ENCODE measurements at regions not wholly inside any gene's neighbourhood (a gene's known extent, or its start where the extent isn't known, plus 50 kb on each side); places are given as distances from the start of the nearest gene placed in this dataset.
"Not testable (repeated sequence)": the region's sequence is repeated elsewhere in the genome, so short reads cannot be mapped to it uniquely, and the experiment has no call there.

- no peak for DNase-seq (ENCODE audit: low read depth)
Observed at GRCh38 chr22:47366026-47366767, 603.7 kb downstream of the TBC1D22A start.

- DNase-seq (ENCODE audit: low read depth): no peak
Observed at GRCh38 chr22:47361247-47361646, 598.8 kb downstream of the TBC1D22A start.

- no peak for DNase-seq (ENCODE audit: low read depth)
Observed at GRCh38 chr22:47357493-47357892, 595.0 kb downstream of the TBC1D22A start.

DNA sequence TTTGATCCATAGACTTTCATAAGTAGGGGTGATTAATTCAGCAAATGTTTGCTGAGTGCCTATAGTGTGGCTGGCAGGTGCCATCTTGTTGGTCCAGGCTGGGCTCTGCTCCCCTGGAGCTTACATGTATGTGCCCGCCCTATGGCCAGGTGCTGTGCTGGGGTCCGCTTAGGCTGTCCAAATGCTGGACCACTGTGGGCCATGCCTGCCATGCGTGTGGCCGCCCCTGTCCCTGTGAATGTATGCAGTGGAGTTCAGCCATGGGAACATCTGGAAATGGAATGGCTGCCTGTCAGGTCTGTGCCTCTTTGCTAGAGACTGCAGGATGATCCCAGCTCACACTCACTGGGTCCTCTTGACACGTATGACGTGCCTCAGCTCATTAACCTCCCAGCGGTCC lies 594.6 kb downstream of the TBC1D22A start:
- no peak for DNase-seq (ENCODE audit: low read depth)

DNA sequence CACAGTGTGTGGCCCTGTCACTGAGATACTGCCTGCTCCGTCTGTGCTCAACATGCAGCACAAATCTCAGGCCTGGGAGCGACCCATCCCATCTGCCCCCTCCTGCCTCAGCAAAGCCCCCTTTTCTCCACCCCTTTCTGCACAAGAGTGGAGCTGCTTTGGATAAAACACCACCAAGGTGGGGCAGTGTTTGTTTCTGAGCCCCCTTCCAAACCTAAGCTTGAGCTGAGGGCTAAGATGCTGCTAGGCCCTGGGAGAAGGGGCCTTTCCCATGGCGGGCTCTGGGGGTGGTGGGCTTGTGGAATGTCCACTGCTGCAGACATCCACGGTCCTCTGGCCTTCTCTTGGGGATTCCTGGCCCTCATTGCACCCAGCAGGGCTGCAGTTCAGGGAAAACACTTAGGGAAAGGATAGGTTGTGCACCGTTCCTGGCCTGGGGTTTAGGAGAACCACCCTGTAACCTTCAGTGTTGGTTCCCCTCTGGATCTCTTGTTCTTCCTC lies 594.1 kb downstream of the TBC1D22A start:
- DNase-seq (ENCODE audit: low read depth): no peak

- no peak for DNase-seq (ENCODE audit: low read depth)
Observed at GRCh38 chr22:47355776-47356510, 593.5 kb downstream of the TBC1D22A start.

- DNase-seq (ENCODE audit: low read depth): no peak
Observed at GRCh38 chr22:47355388-47355725, 592.9 kb downstream of the TBC1D22A start.

GRCh38 chr22:47354668-47355387 lies 592.4 kb downstream of the TBC1D22A start:
- no peak for DNase-seq (ENCODE audit: low read depth)

- DNase-seq (ENCODE audit: low read depth): no peak
Observed at GRCh38 chr22:47352920-47353700, 590.7 kb downstream of the TBC1D22A start.

DNA sequence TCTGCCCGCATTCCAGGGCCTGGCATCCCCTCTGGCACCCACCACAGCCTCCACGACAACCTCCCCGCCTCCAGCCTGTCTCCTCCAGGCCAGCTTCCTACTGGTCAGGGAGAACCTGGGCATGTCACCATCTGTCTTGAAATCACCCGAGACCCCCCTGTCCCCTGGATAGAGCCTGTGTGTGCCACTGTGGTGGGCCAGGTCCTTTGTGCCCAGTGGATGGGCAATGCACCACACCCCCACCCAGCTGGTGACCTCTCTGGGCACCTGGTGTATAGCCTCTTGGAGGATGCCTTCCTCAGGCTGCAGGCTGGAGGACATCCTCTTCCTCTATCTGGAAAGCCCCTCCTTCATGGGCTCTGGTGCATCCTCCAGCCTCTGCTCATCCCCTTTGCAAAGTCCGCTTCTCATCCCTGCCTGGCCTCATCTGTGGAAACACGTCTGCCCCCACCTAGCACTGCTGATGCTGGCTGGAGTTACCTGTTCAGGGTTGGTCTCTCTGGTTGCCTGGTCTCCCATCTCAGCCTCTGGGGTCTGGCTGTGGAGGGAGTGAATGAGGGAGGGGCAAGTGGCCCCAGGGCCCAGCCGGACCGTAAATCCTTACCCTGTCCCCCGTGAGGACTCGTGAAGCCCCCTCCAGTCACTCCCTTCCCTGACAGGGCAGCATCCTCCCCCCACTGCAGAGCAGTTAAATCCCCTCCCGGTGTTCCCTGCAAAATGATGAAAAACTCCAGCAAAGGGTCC lies 589.6 kb downstream of the TBC1D22A start:
- no peak for DNase-seq (ENCODE audit: low read depth)

DNA sequence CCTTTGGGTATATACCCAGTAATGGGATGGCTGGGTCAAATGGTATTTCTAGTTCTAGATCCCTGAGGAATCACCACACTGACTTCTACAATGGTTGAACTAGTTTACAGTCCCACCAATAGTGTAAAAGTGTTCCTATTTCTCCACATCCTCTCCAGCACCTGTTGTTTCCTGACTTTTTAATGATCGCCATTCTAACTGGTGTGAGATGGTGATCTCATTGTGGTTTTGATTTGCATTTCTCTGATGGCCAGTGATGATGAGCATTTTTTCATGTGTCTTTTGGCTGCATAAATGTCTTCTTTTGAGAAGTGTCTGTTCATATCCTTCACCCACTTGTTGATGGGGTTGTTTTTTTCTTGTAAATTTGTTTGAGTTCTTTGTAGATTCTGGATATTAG lies 583.8 kb downstream of the TBC1D22A start:
- DNase-seq (ENCODE audit: low read depth): not testable (repeated sequence)

DNA sequence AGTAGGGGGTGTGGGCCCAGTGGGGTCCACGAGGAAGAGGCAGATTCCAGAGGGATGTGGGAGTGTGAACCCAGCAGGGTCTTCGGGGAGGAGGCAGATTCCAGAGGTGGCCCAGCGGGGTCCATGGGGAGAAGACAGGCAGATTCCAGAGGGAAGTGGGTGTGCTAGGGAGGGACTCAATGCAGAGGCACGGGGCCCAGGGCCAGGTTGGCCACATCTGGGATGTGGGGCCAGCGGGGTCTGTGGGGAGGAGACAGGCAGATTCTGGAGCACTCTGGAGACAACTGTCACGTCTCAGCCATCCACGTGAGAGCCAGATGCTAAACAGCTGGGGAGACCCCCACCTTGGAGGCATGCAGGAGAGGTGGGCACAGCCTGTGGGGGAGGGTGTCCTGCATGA lies 582.6 kb downstream of the TBC1D22A start:
- no peak for DNase-seq (ENCODE audit: low read depth)

GRCh38 chr22:47344414-47344813 lies 582.0 kb downstream of the TBC1D22A start:
- no peak for DNase-seq (ENCODE audit: low read depth)

GRCh38 chr22:47343611-47344010 lies 581.2 kb downstream of the TBC1D22A start:
- DNase-seq (ENCODE audit: low read depth): no peak

GRCh38 chr22:47342446-47342845 lies 580.0 kb downstream of the TBC1D22A start:
- no peak for DNase-seq (ENCODE audit: low read depth)

DNA sequence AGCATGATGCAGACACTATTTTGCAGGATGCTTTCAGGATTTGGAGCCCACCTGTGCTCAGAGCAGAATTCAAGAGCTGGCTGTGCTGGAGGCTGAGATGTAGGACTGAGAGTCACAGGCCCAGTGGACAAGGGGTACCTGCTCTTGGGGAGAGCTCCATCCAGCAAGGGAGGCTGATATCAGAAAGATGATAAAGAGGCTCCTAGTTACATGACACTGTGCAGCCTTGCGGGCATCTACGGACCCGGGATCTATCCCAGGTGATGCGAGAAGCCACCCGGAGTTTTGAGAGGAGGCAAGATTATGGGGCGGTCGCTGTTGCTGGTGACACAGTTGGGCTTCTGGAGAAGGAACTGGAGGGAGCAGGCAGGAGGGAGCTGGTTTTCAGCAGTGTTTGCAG lies 579.0 kb downstream of the TBC1D22A start:
- no peak for DNase-seq (ENCODE audit: low read depth)

DNA sequence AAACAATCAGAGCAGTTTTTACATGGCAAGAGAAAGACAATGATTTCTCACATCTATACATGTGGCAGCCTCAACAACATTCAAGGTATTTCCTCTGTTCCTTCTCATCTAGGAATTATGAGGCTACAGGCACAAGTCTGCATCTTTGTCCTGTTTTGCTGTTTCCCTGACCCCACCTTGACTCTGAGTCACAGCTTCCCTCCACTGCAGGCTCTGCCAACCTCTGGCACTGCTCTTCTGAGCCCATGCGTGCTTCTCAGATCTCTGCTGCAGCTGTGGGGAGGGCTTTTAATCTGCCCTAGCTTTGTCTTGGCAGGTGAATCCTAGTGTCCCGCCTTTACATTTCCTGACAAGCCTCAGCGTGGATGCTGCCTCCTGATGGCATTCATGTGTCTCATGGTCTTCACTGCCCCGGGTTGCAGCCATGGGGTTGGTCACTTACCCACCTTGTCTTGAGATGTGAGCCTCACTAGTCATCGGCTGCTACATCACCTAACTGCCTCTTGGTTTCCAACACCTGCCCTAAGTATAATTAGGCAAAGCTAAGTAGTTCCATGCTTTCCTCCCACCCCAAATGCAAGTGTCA lies 578.5 kb downstream of the TBC1D22A start:
- peak; percentile 49 for DNase-seq (ENCODE audit: low read depth)

DNA sequence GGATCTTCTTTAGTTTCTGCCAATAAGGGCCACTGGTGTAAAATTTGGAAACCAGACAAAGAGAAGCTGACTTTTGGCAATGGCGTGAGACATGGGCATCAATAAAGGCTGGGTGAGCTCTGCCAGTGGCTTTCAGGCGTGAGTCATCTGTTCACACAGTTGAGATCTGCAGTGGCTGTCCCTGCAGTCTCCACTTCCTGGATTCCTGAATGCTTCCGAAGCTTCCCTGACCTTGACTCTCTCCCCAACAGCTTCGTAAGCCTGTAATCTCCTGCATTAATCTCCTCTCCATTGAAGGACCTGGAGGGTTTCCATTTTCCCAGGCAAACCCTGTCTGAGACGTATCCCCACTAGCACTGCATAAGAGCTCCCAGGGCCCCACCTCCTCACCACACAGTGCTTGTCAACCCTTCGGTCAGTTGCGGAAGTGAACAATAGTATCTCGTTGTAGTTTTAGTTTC lies 574.7 kb downstream of the TBC1D22A start:
- peak; percentile 99 for DNase-seq (ENCODE audit: low read depth)

- DNase-seq (ENCODE audit: low read depth): no peak
Observed at GRCh38 chr22:47335958-47336357, 573.5 kb downstream of the TBC1D22A start.

DNA sequence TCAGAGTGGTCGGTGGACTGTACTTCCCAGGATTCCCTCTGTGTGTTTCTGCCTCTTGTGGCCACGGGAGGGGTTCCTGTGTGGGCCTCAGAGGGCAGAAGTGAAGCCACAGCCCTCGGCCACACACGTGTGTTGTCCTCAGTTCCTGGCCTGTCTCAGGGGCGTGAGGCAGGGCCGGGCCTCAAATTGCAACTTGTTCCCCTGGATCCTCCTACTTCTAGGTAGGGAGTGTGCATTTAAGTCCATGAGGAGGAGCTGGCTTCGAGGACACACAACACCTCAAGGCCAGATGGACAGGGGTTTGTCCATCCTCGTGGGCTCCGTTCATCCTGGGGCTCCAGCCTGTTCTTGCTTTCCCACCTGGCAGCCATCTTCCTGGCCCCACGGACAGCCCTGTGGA lies 573.0 kb downstream of the TBC1D22A start:
- DNase-seq (ENCODE audit: low read depth): no peak
